ENCODE measurements at regions not wholly inside any gene's neighbourhood (a gene's known extent, or its start where the extent isn't known, plus 50 kb on each side); places are given as distances from the start of the nearest gene placed in this dataset.

- Mint-ChIP-seq H3K36me3 (ENCODE audit: low read depth, unreplicated experiment) (no peaks in the 10 kb centered on the region), H3K27me3 (ENCODE audit: unreplicated experiment) (peaks cover 1% of the 10 kb centered on the region), H3K4me3 (ENCODE audit: unreplicated experiment) (no peak overlapping the region), H3K9me3 (ENCODE audit: unreplicated experiment) (no peaks in the 10 kb centered on the region), H3K27ac (ENCODE audit: unreplicated experiment) (no peak overlapping the region), H3K4me1 (ENCODE audit: unreplicated experiment) (no peaks in the 10 kb centered on the region)
- no peak for TF ChIP-seq CTCF (IDR thresholded peaks at IDR 0.05; ENCODE audit: unreplicated experiment)
- no peak for DNase-seq (ENCODE audit: low spot score)
Observed at GRCh38 chr20:24253321-24253720, 216.1 kb upstream of the SYNDIG1 start.

GRCh38 chr20:24245094-24245493, 224.3 kb upstream of the SYNDIG1 start:
- no peak overlapping the region for H3K4me3 Mint-ChIP-seq (ENCODE audit: unreplicated experiment)
- H3K27ac Mint-ChIP-seq (ENCODE audit: unreplicated experiment), result no peak overlapping the region
- no peaks in the 10 kb centered on the region for H3K27me3 Mint-ChIP-seq (ENCODE audit: unreplicated experiment)
- no peak for TF ChIP-seq CTCF (IDR thresholded peaks at IDR 0.05; ENCODE audit: unreplicated experiment)
- H3K36me3 Mint-ChIP-seq (ENCODE audit: low read depth, unreplicated experiment), result no peaks in the 10 kb centered on the region
- H3K4me1 Mint-ChIP-seq (ENCODE audit: unreplicated experiment), result no peaks in the 10 kb centered on the region
- no peak for DNase-seq (ENCODE audit: low spot score)
- H3K9me3 Mint-ChIP-seq (ENCODE audit: unreplicated experiment), result no peaks in the 10 kb centered on the region

GRCh38 chr20:24242763-24243162, 226.7 kb upstream of the SYNDIG1 start:
- Mint-ChIP-seq H3K4me3 (ENCODE audit: unreplicated experiment) (no peak overlapping the region), H3K9me3 (ENCODE audit: unreplicated experiment) (no peaks in the 10 kb centered on the region), H3K4me1 (ENCODE audit: unreplicated experiment) (no peaks in the 10 kb centered on the region), H3K36me3 (ENCODE audit: low read depth, unreplicated experiment) (no peaks in the 10 kb centered on the region), H3K27me3 (ENCODE audit: unreplicated experiment) (no peaks in the 10 kb centered on the region), H3K27ac (ENCODE audit: unreplicated experiment) (no peak overlapping the region)
- no peak for TF ChIP-seq CTCF (IDR thresholded peaks at IDR 0.05; ENCODE audit: unreplicated experiment)
- no peak for DNase-seq (ENCODE audit: low spot score)

- H3K4me3 Mint-ChIP-seq (ENCODE audit: unreplicated experiment), result no peak overlapping the region
- DNase-seq (ENCODE audit: low spot score), result no peak
- no peak for TF ChIP-seq CTCF (IDR thresholded peaks at IDR 0.05; ENCODE audit: unreplicated experiment)
- H3K27me3 Mint-ChIP-seq (ENCODE audit: unreplicated experiment), result no peaks in the 10 kb centered on the region
- H3K27ac Mint-ChIP-seq (ENCODE audit: unreplicated experiment), result no peak overlapping the region
- H3K4me1 Mint-ChIP-seq (ENCODE audit: unreplicated experiment), result no peaks in the 10 kb centered on the region
- H3K36me3 Mint-ChIP-seq (ENCODE audit: low read depth, unreplicated experiment), result no peaks in the 10 kb centered on the region
- H3K9me3 Mint-ChIP-seq (ENCODE audit: unreplicated experiment), result no peaks in the 10 kb centered on the region
Observed at GRCh38 chr20:24241466-24241865, 228.0 kb upstream of the SYNDIG1 start.

- Mint-ChIP-seq H3K4me1 (ENCODE audit: unreplicated experiment) (no peaks in the 10 kb centered on the region), H3K27ac (ENCODE audit: unreplicated experiment) (no peak overlapping the region), H3K36me3 (ENCODE audit: low read depth, unreplicated experiment) (no peaks in the 10 kb centered on the region), H3K27me3 (ENCODE audit: unreplicated experiment) (peaks cover 1% of the 10 kb centered on the region), H3K9me3 (ENCODE audit: unreplicated experiment) (no peaks in the 10 kb centered on the region), H3K4me3 (ENCODE audit: unreplicated experiment) (no peak overlapping the region)
- no peak for DNase-seq (ENCODE audit: low spot score)
- TF ChIP-seq CTCF (IDR thresholded peaks at IDR 0.05; ENCODE audit: unreplicated experiment), result no peak
Observed at GRCh38 chr20:24236963-24237362, 232.5 kb upstream of the SYNDIG1 start.
